GM23338 (cell line): ENCODE measurements at regions not wholly inside any gene's neighbourhood (a gene's known extent, or its start where the extent isn't known, plus 50 kb on each side); places are given as distances from the start of the nearest gene placed in this dataset.

Experiments used
- ATAC-seq: fragments of 200-7000 bp; cut with Tn5 transposase; 3 replicates; pipeline ENCODE4 v1.9.1; 2020
- DNase-seq: peaks from one replicate; pipeline ENCODE4 v3.0.0-alpha.2; 2015; ENCODE audit warnings: low spot score
- H2AFZ ChIP-seq: fragments of 200-600 bp; sonication (generic); 2 replicates; pipeline ENCODE4 v1.8.0; 2016; ENCODE audit warnings: antibody characterized with exemption, mild to moderate bottlenecking, moderate library complexity
- H3F3A ChIP-seq: fragments of 200-600 bp; sonication (generic); replicated peaks from 2 replicates; pipeline ENCODE4 v1.8.0; 2017; ENCODE audit warnings: antibody characterized with exemption, mixed run types, low read depth
- H3K27ac ChIP-seq: fragments of 200-600 bp; sonication (generic); 2 replicates; pipeline ENCODE4 v1.6.1; 2016; ENCODE audit warnings: low read depth
- H3K27me3 ChIP-seq: fragments of 200-600 bp; sonication (generic); 2 replicates; pipeline ENCODE4 v1.8.0; 2016; ENCODE audit warnings: mild to moderate bottlenecking, mixed run types, moderate library complexity; ENCODE audit not compliant: insufficient read depth
- H3K36me3 ChIP-seq: fragments of 200-600 bp; sonication (generic); 2 replicates; pipeline ENCODE4 v1.8.0; 2016; ENCODE audit warnings: mild to moderate bottlenecking; ENCODE audit not compliant: insufficient read depth
- H3K4me1 ChIP-seq: fragments of 200-600 bp; sonication (generic); 2 replicates; pipeline ENCODE4 v1.8.0; 2016; ENCODE audit warnings: mild to moderate bottlenecking, moderate library complexity; ENCODE audit not compliant: insufficient read depth
- H3K4me2 ChIP-seq: fragments of 200-600 bp; sonication (generic); 2 replicates; pipeline ENCODE4 v1.7.1; 2017; ENCODE audit warnings: mixed run types
- H3K4me3 ChIP-seq: fragments of 200-600 bp; sonication (generic); 2 replicates; pipeline ENCODE4 v1.6.1; 2016; ENCODE audit warnings: mixed run types
- H3K79me2 ChIP-seq: fragments of 200-600 bp; sonication (generic); replicated peaks from 2 replicates; pipeline ENCODE4 v1.8.0; 2017; ENCODE audit warnings: mild to moderate bottlenecking; ENCODE audit not compliant: insufficient read depth
- H3K9me2 ChIP-seq: fragments of 200-600 bp; sonication (generic); 2 replicates; pipeline ENCODE4 v1.8.0; 2017; ENCODE audit not compliant: insufficient read depth
- H4K20me1 ChIP-seq: fragments of 200-600 bp; sonication (generic); replicated peaks from 2 replicates; pipeline ENCODE4 v1.8.0; 2017; ENCODE audit warnings: mild to moderate bottlenecking; ENCODE audit not compliant: insufficient read depth
- H3K27ac Mint-ChIP-seq: 2 replicates; pipeline ENCODE4 v1.8.0; 2020; ENCODE audit warnings: inconsistent platforms, mild to moderate bottlenecking, moderate library complexity, mixed read lengths
- H3K27me3 Mint-ChIP-seq: 3 replicates; pipeline ENCODE4 v1.8.0; 2022; ENCODE audit warnings: low read depth, mild to moderate bottlenecking, moderate library complexity, mixed read lengths, inconsistent platforms; ENCODE audit not compliant: insufficient read depth, poor library complexity
- H3K36me3 Mint-ChIP-seq: 3 replicates; pipeline ENCODE4 v1.8.0; 2021; ENCODE audit warnings: low read depth, mild to moderate bottlenecking, inconsistent platforms, moderate library complexity, mixed read lengths
- H3K4me1 Mint-ChIP-seq: 3 replicates; pipeline ENCODE4 v1.8.0; 2020; ENCODE audit warnings: mild to moderate bottlenecking, inconsistent platforms, mixed read lengths
- H3K4me3 Mint-ChIP-seq: 3 replicates; pipeline ENCODE4 v1.8.0; 2021; ENCODE audit warnings: moderate library complexity, mild to moderate bottlenecking, inconsistent platforms, mixed read lengths
- H3K9me3 Mint-ChIP-seq: 3 replicates; pipeline ENCODE4 v1.8.0; 2020; ENCODE audit warnings: moderate library complexity, mild to moderate bottlenecking, inconsistent platforms, mixed read lengths
- CTCF ChIP-seq, 2 experiments: fragments of 200-600 bp in 1 of 2; sonication (generic) in 1 of 2; conservative IDR thresholded peaks; 2 replicates each; pipeline versions ENCODE4 v1.5.1 to v1.6.1; 2016 to 2017; ENCODE audit warnings: antibody characterized with exemption in 2 of 2, low read depth in 2 of 2, mild to moderate bottlenecking in 2 of 2, moderate library complexity in 1 of 2
- ETS1 ChIP-seq: IDR thresholded peaks from 2 replicates; pipeline ENCODE4 v1.6.1; 2016; ENCODE audit warnings: antibody characterized with exemption
- EZH2 ChIP-seq: fragments of 200-600 bp; sonication (generic); IDR thresholded peaks from one replicate; pipeline ENCODE4 v1.8.0; 2017; ENCODE audit warnings: antibody characterized with exemption, mild to moderate bottlenecking, low read depth; ENCODE audit not compliant: unreplicated experiment
- EZH2phosphoT487 ChIP-seq: fragments of 200-600 bp; sonication (generic); IDR thresholded peaks from one replicate; pipeline ENCODE4 v1.8.1; 2018; ENCODE audit warnings: antibody characterized with exemption; ENCODE audit not compliant: unreplicated experiment
- JUNB ChIP-seq: IDR thresholded peaks from one replicate; pipeline ENCODE4 v1.6.1; 2016; ENCODE audit warnings: antibody characterized with exemption; ENCODE audit not compliant: unreplicated experiment
- NANOG ChIP-seq: IDR thresholded peaks from 2 replicates; pipeline ENCODE4 v1.6.1; 2016; ENCODE audit warnings: antibody characterized with exemption, borderline replicate concordance
- POLR2AphosphoS5 ChIP-seq: IDR thresholded peaks from 2 replicates; pipeline ENCODE4 v1.6.1; 2016; ENCODE audit warnings: antibody characterized with exemption, low read depth
- ZNF331 ChIP-seq: fragments of 250-450 bp; sonication (Bioruptor Pico); IDR thresholded peaks from 2 replicates; pipeline ENCODE4 v1.5.0; 2020; ENCODE audit warnings: low read depth, mild to moderate bottlenecking, moderate library complexity
- ZNF462 ChIP-seq: fragments of 250-450 bp; sonication (Bioruptor Pico); IDR thresholded peaks from 2 replicates; pipeline ENCODE4 v1.5.0; 2020; ENCODE audit warnings: mild to moderate bottlenecking, moderate library complexity

GRCh38 chrX:96147681-96148080, 537.0 kb upstream of the DIAPH2 start:
- H3K9me3 Mint-ChIP-seq: no peaks in the 10 kb centered on the region
- Histone ChIP-seq H3K4me2 (no peak overlapping the region), H3K9me2 (no peaks in the 10 kb centered on the region), H4K20me1 (no peaks in the 10 kb centered on the region), H2AFZ (no peak overlapping the region), H3K4me3 (no peak overlapping the region), H3K27ac (no peak overlapping the region), H3K4me1 (no peaks in the 10 kb centered on the region), H3K79me2 (no peaks in the 10 kb centered on the region), H3F3A (no peaks in the 10 kb centered on the region), H3K36me3 (no peaks in the 10 kb centered on the region), H3K27me3 (no peaks in the 10 kb centered on the region)
- H3K4me1 Mint-ChIP-seq: no peaks in the 10 kb centered on the region
- TF ChIP-seq NANOG (no peak), CTCF (conservative IDR thresholded peaks at IDR 0.05; ENCODE audit: low read depth in 2 of 2) (no peak), EZH2phosphoT487 (no peak), ZNF331 (CRISPR knock-in tag) (no peak), EZH2 (no peak), ETS1 (no peak)
- H3K27me3 Mint-ChIP-seq: no peaks in the 10 kb centered on the region
- H3K36me3 Mint-ChIP-seq: no peaks in the 10 kb centered on the region
- DNase-seq (no peak), ATAC-seq (no peak)
- no peak overlapping the region for H3K4me3 Mint-ChIP-seq
- H3K27ac Mint-ChIP-seq: no peak overlapping the region

GRCh38 chrX:96170626-96171025, 514.0 kb upstream of the DIAPH2 start:
- Histone ChIP-seq H2AFZ (no peak overlapping the region), H3K4me1 (no peaks in the 10 kb centered on the region), H3F3A (no peaks in the 10 kb centered on the region), H3K4me2 (no peak overlapping the region), H3K27ac (no peak overlapping the region), H3K9me2 (no peaks in the 10 kb centered on the region), H3K79me2 (no peaks in the 10 kb centered on the region), H3K4me3 (no peak overlapping the region), H3K27me3 (no peaks in the 10 kb centered on the region), H4K20me1 (no peaks in the 10 kb centered on the region), H3K36me3 (no peaks in the 10 kb centered on the region)
- no peaks in the 10 kb centered on the region for H3K36me3 Mint-ChIP-seq
- DNase-seq (no peak), ATAC-seq (no peak)
- H3K9me3 Mint-ChIP-seq: no peaks in the 10 kb centered on the region
- H3K4me3 Mint-ChIP-seq: no peak overlapping the region
- no peak overlapping the region for H3K27ac Mint-ChIP-seq
- no peaks in the 10 kb centered on the region for H3K27me3 Mint-ChIP-seq
- H3K4me1 Mint-ChIP-seq: no peaks in the 10 kb centered on the region
- TF ChIP-seq POLR2AphosphoS5: no peak
- TF ChIP-seq CTCF (conservative IDR thresholded peaks at IDR 0.05; ENCODE audit: low read depth in 2 of 2): no peak
- TF ChIP-seq EZH2phosphoT487: no peak
- TF ChIP-seq ETS1: no peak
- no peak for TF ChIP-seq ZNF462 (CRISPR knock-in tag)
- TF ChIP-seq EZH2: no peak
- no peak for TF ChIP-seq ZNF331 (CRISPR knock-in tag)
- TF ChIP-seq JUNB: no peak
